SW480 (cell line): ENCODE measurements at regions not wholly inside any gene's neighbourhood (a gene's known extent, or its start where the extent isn't known, plus 50 kb on each side); places are given as distances from the start of the nearest gene placed in this dataset.
"Not testable (repeated sequence)": the region's sequence is repeated elsewhere in the genome, so short reads cannot be mapped to it uniquely, and the experiment has no call there.

Experiments
- DNase-seq: peaks from one replicate; pipeline ENCODE4 v3.0.0-alpha.2; 2016; ENCODE audit warnings: low spot score

DNA sequence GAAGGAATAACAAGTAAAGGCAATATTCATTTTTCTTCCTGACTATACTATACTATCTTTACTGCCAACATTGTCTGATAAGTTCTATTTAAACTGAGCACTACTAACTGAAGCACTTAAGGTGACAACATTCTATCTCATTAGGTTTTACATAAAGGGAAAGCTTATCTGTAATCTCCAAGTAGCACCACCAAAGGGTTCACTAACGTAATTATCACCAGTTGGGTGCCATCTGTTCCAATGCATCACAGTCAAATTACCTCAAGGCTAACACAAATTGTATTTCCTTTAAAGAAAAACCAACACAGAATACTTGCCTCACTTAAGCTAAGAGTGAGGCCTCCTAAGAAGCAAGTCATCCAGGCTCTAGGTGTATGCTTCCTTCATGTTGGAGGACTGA is 453.8 kb downstream of the RAP2B start:
- no peak for DNase-seq

DNA sequence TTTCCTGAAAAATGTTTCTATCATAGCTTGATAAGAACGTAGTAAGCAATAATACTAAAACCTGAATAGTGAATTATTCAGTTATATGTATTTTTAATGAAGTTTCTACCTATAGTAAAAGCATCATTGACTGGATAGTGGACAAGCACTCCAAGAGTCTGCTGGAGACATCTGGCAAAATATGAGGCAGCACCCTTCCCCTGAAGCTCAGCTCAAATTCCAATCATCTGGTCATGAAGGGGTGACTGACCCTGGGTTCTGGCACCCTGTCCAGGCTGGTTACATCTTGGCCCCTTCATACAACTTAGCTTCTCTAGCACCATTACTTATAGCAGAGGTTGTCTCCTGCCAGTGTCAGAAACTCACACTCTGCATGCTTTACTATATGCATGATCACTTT is 455.4 kb downstream of the RAP2B start:
- DNase-seq, result no peak

DNA sequence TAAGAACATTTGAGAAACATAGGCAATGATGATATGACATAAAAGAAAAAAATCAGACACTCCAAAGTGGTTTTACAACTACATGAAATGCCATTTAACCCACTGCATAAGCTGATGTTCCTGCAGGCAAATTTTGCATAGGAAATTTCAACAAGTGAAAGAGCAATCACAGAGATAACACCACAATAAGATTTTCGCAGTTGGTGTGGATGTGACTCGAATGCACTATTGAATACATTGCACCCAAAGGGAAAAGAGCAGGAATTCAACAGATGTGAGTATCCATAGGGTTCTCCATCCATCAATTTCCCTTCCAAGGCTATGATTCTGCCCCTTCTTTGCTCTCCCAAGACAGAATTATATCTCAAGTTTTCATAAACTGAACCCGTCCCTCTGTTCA is 456.1 kb downstream of the RAP2B start:
- no peak for DNase-seq

DNA sequence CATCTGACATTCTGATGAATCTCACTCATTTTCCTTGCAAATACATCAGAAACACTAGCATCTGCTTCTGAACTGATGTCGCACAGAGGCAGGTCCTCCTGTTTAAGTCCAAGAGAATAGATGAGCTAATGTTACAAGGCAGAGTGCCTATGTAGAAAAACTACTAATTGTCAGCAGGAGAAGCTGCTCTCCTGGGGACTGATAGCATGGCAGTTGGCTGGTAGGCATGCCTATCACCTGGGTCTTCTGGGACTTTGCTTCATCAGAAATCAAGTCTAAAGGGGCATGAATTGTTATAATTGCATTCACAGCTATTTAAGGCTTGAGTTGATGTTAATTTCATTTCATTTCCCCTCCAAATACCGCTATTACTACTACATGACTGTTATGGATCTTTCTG is 457.2 kb downstream of the RAP2B start:
- no peak for DNase-seq

DNA sequence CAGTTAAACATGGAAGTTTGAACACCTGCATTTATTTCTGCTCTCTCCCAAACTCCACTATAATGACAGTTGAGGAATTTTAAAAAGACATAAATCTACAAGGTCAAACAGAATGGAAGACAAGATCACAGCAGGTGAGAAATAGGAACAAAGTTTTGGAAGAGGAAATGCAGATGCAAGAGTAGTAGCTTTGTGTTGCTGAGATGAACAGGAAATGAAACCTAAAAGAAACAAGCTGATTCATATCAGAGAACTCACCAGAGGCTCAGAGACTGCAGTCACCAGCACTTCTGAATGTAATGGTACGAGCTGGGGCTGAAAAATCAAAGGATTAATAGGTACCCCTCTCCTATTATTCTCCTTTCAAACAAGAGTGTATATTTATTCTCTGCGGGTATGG is 459.9 kb downstream of the RAP2B start:
- no peak for DNase-seq

DNA sequence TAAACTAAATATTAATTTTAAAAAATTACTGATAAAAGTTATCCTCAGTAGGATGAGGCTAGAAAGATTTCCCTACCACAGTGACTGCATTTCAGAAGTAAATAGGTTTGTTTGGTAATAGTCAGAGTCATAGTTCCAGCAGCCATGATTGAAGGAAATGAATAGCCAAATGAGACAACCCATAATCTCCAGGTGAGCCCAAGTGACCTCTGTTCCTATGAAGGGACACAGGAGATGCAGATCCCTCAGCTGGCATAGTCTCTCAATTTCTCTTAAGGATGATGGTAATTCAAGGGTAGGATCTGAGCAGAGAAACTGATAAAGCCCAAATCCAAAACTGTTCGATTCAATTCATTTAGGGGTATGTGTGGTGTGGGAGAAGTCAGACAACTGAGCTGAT is 461.8 kb downstream of the RAP2B start:
- no peak for DNase-seq

DNA sequence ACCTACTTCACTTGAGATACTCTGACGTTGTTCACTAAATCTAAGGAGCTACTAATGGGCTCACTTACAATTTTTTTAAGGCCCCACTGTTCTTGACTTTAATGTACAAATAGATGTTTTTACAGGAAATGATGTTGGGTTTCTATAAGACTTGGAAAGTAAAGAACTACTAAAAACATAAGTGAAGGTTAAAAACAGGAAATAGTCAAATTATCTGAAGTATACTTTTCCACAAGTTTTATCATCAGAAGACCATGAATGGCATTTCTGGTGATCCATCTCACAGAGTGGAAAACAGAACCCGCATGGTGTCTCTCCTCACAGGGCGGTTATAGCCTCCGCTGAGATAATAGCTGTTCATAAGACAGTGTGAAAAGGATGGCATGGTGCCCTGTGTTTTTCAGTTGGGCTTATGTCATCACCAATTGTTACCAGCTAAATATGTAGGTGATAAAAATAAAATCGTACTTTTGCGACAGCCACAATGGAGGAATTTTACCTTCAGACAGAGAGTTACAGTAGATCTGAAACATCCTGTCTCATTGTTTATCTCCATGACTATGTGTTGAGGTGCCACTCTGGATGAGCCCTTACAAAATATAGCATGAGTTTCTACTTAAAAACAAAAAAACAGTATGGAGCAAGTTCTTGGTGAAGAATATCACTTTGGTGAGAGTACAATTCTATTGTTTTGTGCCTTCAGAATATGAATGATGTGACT is 462.4 kb downstream of the RAP2B start:
- no peak for DNase-seq

DNA sequence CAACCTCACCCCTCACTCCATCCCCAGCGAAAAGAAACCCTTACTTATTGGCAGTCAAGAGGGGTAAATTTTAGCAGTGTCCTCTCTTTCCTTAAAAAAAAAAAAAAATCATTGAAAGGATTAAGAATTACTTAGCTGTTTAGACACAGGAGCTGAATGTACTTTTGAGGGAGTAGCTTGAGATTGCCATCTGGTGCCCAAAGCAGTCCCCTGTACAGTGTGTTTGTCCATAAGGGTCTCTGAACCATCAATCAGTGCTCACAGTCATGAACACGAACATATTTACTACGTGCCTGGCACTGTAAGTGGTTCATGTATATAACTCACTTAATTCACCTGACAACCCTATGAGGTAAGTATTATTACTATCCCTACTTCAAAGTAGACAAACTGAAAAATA is 463.5 kb downstream of the RAP2B start:
- no peak for DNase-seq

DNA sequence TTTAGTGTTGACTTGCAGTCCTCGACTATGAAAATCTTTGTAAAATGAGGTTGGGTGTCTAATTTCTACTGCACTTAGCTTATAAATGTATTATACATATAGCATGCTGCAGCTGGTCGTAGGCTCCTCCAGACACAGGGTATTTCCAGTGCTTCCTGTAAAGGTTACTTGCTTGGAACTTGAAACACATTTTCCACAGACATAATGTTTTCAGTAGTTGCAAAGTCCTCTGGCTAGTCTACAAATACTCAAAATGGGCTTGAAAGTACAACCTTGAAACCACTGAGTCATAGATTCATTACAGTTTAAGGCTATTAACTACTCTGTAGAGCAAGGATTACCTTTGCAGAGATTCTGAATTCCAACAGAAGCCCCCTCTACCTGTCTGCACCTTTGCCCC is 464.1 kb downstream of the RAP2B start:
- no peak for DNase-seq

DNA sequence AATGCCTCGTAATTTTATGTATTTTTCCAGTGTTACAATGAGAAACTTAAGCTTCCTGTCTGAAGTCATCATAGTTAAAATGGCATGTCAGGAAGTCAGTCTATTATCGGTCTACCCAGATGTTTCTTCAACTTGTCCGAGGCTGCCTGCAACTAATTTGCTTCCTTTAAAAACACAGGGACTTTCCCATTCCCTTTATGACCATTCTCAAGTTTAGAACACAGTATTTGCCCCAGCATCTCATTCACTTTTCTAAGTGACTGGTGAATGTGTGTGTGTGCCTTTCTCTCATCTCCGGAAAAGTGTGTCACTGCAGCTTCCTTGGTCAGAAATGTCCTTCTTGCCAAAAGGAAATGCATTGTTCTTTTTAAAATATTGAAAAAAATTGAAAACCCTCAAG is 466.6 kb downstream of the RAP2B start:
- no peak for DNase-seq

DNA sequence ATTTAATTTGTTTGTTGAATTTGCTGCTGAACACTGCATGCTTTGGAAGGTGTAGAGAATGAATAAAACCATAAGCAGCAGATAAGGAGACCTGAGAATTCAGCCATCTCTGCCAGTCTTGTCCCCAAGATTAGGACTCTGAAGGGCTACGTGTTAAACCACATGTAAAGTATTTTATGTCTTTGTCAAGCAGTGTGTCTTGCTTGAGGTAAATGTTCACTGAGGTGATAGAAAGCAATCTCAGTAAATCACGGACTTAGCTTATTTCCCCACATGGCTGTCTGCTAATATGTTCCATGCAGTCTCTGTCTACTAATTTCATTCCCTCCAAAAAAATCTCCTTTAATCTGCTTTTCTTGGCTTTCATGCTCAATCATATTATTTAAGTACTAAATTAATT is 467.1 kb downstream of the RAP2B start:
- DNase-seq, result no peak

DNA sequence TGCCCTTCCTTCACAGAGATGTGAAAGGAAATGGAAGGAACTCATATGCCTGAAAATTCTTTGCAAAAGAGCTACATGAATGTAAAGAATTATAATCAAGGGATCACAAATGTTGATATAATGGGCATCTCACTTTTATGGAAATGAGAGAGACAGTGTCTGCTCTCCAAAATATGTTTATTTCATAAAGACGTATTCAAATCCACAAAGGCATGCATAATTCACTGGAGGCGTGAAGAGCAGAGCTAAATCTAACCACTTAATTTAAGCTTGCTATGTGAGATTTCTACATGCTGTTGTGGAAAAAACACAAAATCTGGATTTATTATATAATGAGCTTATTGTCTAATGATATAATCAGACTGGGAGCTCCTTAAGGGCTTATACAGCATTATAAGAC is 469.1 kb downstream of the RAP2B start:
- no peak for DNase-seq

DNA sequence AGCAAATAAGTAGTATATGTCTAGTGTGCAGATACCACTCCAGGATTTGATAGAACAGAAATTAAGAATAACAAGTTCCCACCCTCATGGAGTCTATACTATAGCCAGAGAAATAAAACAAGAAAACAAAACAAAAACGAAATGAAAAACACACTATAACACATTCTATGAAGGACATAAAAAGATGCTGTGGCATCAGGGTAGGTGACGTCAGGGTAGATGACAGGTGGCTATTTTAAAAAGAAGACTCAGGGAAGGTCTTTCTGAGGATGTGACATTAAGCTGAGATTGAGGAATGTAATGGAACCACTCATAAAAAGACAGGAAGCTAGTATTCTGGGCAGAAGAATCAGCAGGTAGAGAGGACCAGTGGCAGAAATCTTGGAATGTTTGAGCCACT is 469.6 kb downstream of the RAP2B start:
- no peak for DNase-seq

DNA sequence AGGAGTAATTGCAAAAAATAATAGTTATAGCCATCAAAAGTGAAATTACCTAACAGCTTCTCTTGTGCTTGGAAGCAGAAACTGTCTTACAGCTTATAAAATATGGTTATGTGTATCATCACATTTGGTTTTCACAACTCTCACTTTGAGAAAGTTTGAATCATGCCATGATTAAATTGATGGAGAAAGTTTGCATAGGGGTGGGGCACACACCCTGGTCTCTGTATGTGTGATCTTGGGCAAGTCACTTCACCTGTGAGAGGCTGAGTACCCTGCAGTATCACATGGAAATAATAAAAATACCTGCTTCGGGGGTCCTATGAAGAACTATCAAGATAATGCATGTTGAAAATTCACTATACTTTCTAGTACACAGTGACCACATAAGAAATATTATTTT is 471.4 kb downstream of the RAP2B start:
- DNase-seq, result no peak

DNA sequence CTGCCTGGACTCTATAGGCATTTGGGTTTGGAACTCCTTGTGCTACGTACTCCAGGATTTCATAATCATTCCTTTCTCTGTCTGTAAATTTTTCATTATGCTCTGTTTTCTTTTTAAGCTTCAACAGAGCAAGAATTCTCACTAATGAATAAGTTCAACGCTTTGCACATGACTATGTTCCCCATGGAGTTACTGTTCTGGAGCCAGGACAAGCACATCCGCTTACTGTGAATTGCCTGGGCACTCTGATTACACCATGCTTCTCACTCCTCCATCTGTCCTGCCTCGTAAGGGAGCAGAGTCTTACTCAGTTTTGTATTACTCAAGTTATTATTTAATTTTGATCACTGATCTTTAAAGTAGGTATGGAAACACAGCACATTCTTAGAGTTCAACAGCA is 472.7 kb downstream of the RAP2B start:
- no peak for DNase-seq

DNA sequence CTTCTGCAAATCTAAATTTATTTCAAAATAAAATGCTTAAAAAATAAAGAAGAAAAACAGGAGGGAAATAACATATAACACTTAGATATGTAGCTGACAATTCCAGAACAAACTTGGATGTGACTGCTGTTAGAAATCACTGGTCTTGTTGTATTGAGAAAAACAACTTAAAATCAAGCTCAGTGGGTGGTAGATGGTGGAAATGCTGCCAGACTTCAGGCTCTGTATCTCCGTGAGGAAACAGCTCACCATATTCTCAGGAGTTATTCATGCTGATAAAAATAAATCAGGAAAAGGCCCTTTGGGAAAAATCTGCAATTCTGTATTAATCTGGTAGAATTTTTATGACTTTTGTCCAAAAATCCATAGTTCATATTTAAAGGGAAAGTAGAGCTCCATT is 477.6 kb downstream of the RAP2B start:
- DNase-seq, result no peak

DNA sequence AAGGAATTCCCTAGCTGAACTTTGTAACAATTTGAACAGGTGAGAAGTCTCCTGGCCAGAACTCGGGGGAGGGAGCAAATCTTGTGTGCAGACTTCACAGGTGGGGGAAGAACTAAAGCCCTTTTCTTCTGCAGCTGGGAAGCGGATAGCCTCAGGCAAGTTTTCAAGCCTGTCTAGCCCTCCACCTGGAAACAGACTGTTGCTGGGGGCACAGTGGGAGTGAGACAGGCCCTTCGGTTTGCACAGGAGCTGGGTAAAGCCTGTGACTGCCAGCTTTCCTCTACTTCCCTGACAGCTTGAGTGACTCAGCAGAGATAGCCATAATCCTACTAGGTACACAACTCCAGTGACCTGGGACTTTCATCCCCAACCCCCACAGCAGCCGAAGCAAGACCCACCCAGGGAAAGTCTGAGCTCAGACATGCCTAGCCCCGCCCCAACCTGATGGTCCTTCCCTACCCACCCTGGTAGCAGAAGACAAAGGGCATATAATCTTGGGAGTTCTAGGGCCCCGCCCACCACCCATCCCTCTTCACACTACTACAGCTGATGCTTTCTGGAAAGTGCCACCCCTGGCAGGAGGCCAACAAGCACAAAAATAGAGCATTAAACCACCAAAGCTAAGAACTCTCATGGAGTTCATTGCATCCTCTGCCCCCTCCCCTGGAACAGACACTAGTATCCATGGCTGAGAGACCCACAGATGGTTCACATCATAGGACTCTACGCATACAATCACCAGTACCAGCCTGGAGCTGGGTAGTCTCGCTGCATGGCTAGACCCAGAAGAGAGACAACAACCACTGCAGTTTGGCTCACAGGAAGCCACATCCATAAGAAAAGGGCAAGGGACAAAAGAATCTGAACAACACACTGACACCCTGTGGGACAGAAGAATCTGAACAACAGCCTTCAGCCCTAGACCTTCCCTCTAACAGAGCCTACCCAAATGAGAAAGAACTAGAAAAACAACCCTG is 479.0 kb downstream of the RAP2B start:
- no peak for DNase-seq

DNA sequence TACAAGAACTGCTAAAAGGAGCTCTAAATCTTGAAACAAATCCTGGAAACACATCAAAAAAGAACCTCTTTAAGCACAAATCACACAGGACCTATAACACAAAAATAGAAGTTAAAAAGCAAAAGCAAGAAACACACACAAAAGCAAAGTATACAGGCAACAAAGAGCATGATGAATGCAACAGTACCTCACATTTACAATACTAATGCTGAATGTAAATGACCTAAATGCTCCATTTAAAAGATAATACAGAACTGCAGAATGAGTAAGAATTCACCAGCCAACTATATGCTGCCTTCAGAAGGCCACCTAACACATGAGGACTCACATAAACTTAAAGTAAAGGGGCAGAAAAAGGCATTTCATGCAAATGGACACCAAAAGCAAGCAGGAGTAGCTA is 478.6 kb upstream of the ARHGEF26 start:
- DNase-seq, result not testable (repeated sequence)

DNA sequence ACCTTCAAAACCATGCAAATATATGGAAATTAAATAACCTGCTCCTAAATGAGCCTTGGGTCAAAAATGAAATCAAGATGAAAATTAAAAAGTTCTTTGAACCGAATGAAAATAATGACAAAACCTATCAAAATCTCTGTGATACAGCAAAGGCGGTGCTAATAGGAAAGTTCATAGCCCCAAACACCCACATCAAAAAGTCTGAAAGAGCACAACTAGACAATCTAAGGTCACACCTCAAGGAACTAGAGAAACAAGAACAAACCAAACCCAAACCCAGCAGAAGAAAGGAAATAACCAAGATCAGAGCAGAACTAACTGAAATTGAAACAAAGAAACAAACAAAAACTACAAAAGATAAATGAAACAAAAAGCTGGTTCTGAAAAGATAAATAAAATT is 477.7 kb upstream of the ARHGEF26 start:
- not testable (repeated sequence) for DNase-seq

DNA sequence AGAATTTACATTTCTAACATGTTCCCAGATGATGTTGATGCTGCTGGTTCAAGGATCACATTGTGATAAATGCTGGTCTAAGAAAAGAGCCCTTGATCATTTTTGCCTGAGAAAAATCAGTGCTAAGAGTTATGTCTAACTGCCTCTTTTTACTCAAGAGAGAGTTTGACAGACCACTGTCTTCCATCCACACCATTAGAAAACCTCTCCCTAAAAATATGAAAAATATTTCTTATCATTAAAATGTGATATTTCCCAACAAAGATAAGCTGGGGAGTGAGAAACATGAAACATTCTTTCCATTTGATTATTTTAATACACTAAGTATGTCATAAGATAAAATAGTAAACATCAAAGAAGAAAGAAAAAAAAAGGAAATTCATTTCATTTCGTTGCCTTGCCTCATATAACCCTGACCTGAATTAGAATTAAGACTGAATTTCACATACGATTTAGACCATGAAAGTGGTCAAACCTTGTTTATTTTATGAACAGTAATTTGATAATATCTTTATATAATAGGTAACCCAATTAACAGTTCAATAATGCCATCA is 471.8 kb upstream of the ARHGEF26 start:
- DNase-seq, result no peak

DNA sequence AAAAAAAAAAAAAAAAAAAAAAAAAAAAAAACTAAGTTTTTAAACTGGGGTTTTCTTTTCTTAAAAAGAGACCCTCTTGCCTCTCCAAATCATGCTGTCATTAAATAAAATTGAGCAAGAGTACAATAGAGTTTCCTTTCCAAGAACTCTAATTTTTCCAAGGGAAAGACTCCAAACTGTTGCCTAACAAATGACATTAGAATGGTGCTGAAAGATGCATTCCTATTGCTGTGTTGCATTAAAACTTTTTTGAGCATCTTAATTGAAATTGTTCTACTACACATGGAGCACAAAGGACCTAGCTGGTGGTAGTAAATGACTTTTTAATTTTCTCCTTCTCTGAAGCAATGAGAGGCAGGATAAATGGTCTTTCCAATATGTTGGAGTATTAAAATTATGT is 469.1 kb upstream of the ARHGEF26 start:
- no peak for DNase-seq

DNA sequence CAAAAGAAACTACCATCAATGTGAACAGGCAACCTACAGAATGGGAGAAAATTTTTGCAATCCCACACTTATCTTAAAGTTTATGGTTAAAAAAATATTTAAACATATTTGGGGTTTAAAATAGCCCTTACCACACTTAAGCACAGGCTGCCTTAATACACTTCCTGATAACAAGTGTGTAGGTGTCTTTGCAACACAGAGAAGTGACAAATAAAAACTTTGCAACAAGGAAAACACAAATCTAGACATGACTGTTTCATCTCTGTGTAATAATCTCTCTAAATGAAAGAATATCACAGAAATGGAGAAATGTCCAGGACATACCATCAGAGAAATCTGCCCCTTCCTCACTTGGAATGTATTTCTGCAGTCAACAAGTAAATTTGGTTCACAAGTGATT is 464.1 kb upstream of the ARHGEF26 start:
- DNase-seq, result no peak

DNA sequence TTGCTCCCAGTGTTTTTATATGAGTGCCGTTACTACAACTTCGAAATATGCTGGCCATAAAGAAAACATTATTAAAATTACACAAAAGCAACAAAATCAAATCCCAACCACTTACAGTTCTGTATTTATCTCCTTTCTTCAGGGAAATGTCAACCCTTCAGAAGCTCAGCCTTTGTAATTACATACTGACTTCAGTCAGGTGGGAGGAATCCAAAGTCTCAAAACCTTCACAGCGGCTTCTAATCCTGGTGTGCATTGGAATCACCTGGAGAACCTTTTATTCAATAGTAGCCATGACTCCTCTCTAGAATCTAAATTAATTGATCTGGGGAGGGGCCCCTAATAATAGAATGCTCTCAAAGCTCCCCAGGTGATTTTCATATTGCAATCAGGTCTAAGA is 463.7 kb upstream of the ARHGEF26 start:
- DNase-seq, result no peak
